Activated T-cell treated with anti-CD3 and anti-CD28 coated beads for 1 hour (primary cell): ENCODE measurements at regions not wholly inside any gene's neighbourhood (a gene's known extent, or its start where the extent isn't known, plus 50 kb on each side); places are given as distances from the start of the nearest gene placed in this dataset.

Experiments
- DNase-seq: peaks from one replicate; pipeline ENCODE4 v3.0.0-alpha.2; 2020; ENCODE audit warnings: low read depth

- no peak for DNase-seq
These were observed 618.9 kb downstream of the BRD1 start for GRCh38 chr22:49208768-49209252.

DNA sequence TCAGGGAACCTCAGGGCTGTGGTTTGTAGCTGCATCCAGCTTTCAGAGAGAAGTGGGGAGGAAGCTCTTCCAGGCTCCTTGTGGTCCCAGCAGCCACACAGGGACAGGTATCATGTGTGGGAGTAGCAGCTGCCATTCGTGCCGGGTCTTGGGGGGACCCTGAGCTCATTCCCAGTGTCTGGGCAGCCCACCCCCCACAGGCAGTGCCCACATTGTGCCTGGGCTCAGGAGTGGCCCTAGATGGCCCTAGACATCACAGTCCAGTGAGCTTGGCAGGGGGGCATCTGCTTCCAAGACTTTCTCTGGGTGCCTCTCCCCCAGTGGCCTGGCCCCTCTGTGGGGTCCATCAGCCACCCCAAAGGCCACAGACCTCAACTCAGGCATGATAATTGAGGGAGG lies 619.7 kb downstream of the BRD1 start:
- no peak for DNase-seq

DNA sequence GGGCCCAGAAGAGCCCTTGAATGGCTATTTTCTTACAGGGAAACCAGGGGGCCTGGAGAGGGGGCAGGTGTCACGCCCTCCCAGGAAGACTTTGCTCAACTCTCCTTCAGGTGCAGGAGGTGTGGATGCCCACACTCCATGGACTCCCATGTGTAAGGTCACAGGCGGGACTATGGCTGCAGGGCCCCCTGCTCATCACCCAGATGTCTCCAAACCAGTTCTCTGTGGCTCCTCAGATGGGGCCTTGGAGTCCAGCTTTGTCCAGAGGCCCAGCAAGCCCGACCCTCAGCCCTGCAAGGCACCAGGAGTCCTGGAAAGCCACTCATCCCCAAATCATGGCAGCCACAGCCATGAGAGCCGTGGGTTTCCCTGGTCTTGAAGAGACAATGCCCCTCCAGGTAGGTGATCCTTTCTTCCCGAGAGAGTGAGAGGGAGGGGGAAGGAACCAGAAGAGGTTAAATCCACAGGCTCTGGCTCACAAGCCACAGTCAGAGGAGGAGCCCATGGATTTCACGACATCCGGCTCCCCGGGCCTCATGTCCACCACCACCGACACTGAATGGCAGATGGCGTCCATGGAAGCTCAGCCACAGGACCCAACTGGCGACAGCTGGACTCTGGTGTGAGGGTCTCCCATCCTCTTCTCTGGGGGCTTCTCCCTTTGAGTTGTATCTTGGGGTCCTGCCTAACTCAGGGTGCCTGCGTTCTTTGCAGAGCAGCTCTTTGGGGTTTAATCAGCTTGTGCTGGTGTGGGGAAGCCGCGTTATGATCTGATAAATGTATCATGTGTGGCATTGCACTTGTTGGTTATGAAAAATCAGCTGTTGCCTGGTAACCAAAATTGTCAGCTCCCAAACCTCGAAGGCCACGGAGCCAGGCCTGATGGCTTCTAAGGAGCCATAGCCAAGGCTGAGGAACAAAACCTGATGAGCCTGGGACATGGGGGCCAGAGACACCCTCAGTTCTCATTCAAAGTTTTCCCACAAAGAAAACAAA lies 620.4 kb downstream of the BRD1 start:
- no peak for DNase-seq

DNA sequence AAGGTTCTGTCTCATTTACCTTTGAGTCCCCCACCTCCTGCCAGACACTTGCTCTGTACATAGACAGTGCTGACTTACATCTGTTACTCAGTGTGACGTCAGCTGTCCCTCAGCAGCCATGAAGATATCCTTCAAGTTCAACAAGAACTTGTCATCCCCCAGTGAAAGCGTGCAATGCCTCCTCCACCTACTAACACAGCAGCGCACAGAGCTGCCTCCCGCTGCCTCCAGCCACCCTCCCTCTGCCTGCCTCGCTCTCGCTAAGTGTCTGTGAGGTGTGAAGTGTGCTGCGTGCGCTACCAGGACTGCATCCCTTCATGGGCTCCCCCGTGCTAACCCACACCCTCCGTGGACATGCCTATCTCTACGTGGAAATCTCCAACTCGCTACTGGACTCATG lies 621.4 kb downstream of the BRD1 start:
- DNase-seq: no peak

GRCh38 chr22:49205483-49205800 lies 622.2 kb downstream of the BRD1 start:
- no peak for DNase-seq

DNA sequence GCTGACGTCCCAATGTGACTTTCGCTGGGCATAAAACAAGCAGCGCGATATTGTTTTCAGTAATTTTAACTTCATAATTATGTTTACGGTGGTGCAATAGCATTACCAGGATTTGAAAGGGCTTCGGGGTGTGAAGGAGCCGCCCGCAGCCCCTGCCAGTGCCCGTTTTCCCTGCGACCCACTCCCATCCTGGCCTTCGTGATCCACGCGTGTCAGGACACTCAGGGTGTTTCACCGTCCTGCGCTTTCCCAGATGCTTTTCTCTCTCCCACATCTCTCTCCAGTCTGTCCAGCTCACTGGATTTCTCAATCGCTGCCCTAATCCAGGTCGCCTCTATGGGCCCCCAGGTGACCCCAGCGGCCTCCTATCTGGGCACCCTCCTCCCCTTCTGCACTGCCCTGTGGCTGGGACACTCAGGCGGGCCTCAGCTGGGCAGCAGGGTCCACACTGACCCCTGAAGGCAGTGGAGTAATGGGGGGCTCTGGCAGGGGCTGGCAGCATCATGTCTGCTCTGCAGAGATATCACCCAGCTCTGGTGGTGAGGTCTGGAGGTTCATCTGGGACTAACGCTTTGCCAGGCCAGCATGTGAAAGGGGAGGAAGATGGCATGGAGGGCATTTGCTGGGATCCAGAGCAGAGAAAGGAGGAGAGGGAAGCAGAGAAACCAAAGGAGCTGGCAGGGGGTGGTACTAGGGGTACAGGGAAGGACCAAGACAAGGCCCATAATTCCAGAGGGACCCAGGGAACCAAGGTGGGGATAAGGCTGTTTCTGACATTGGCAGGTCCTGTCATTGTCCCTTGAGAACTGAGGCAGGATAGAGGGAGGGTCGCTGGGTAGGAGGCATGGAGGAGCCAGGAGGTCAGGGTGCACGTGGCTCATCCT lies 622.8 kb downstream of the BRD1 start:
- no peak for DNase-seq

DNA sequence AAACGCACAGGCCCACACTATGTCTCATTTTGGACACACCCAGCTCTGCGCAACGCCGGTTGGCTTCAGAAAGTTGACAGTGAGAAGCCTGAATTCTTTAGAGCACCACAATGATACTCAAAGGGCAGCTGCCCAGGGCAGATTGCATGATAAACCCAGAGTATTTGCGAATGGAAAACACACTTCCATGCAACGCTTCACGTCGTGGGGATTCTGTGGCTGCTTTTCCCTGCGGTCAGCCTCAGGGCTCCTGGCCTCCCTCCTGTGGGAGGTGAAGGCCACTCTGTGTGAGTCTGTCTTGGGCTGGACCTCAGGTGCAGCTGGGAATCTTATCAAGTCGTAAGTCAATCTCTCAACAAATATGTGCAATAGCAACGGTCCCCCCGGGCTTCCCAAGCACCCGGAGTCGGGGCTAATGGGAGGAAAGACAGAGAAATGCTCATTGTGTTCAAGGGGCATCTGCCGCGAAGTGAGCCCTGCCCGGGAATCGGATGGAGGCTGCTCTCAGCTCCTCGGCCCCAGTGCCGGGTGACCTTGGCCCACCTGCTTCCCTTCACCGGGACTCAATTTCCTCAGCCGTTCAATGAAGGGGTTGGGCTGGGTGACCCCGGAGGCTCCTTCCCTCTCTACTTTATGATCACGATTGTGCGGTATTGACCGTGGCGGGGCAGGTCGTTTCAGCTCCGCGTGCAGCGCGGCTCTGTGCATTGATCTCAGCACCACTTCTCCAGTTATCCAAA lies 623.6 kb downstream of the BRD1 start:
- no peak for DNase-seq

DNA sequence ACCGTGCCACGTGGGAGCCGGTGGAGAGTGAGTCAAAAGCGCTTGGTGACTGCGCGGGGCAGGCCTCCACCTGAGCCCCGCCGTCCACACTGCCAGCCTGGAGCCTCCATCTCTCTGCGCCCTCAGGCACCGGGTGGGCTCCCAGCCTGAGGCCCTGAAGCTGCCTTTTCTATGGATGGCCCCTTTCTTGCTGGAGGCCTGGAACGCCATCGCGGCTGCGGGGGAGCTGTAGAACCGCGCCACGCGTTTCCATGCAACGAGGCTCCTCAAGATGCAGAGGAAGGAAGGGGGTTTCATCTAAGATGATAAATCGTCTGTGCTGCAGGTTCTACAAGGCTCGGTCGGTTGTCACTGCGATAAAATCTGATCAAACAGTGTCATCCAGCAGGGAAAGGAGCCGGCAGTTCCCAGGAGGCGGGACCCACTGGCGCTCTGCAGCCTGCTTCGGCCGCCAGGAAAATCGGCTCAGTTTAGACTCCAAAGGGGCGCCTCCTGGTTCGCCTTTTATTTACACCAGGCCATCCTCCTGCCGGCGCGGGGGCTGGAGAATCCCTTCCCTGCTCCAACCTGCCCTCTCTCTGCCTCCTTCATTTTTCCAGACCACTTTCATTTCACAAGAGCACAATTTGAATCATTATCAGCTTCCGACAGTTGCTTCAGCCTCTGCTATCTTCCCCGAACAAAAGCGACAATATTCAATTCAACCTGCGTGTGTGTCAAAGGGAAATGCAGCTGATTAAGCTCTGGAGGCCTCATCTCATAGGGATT lies 624.4 kb downstream of the BRD1 start:
- no peak for DNase-seq

DNA sequence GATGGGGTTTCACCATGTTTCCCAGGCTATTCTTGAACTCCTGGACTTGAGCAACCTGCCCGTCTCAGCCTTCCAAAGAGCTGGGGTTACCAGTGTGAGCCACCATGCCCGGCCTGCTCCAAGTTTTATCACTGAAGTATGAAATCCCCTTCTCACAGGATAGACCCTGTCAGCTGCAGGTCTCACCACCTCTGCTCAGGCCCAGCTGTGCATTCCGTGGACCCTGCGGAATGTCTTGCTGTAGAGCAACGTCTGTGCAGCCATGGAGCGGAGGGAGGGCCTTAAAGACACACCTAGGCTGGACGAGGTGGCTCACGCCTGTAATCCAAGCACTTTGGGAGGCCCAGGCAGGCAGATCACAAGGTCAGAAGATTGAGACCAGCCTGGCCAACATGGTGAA lies 625.4 kb downstream of the BRD1 start:
- DNase-seq: no peak

DNA sequence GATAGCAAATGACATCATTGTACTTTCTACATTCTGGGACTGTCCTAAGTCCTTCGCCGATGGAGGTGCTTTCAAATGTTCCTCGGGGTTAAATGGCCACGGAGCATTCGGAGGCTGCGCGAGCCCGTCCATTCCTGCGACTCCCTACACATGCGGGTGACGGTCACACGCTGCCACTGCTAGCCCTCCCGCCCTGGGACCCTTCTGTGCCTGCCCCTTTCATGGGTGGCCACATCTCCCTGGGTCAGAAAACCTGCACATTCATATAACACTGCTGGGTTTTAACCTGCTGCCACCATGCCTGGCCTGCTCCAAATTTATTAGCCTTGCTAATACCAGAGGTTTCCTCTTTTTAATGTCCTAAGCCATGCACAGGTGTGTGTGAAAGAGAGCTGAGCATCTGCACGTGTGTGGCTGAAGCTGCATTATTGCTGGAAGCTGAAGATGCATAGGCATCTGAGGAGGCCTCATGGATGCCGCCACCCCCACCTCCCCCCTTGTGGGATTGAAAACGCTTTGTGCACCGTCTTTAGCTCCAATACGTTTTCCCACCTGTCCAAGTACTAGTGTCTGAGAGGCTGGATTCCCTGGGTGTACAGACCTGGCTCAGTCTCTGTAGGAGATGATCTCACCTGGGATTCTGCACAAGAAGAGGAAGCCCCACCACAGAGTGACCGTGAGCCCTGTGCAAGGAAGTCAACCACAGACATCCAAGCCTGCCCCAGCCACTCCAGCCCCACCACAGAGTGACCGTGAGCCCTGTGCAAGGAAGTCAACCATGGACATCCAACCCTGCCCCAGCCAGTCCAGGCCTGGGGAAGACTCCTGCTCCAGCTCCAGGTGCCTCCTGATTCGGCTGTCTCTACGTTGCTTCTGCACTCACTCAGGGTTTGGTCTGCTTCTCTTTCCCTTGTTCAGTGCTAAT lies 626.4 kb downstream of the BRD1 start:
- DNase-seq: no peak

DNA sequence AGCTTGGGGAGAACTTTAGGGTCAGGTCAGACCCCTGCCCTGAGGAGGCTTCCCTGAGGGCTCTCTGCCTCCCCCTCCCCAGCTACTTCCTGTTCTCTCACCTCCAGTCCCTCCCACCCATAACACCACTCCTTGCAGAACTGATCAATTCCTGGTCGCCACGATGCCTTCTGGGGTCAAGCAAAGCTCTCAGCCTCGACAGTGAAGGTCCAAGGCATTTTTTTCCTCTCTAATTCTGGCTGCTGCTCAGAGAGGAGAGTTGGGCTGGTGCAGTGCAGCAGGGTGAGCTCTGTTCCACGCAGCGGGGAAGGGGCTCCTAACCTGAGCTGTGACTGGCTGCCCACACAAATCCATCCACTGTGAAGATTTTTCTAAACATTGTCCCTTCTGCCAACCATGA lies 628.4 kb downstream of the BRD1 start:
- DNase-seq: no peak

DNA sequence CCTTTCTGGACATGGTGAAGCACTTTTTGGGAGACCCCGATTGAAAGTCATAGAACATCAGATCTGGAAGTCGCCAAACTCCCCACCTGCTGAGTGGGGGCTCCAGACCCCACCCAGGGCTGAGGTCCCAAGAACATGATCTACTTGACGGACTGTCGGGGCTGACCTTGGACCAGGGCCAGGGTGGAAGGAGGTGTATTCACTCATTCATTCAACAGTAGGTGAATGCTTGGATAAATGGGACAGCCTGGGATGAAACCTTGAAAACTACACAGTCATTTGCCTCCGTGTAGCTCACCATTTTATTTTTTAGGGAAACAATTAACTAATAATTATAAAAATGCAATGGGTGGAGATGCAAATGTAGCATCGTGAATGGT lies 629.0 kb downstream of the BRD1 start:
- no peak for DNase-seq

DNA sequence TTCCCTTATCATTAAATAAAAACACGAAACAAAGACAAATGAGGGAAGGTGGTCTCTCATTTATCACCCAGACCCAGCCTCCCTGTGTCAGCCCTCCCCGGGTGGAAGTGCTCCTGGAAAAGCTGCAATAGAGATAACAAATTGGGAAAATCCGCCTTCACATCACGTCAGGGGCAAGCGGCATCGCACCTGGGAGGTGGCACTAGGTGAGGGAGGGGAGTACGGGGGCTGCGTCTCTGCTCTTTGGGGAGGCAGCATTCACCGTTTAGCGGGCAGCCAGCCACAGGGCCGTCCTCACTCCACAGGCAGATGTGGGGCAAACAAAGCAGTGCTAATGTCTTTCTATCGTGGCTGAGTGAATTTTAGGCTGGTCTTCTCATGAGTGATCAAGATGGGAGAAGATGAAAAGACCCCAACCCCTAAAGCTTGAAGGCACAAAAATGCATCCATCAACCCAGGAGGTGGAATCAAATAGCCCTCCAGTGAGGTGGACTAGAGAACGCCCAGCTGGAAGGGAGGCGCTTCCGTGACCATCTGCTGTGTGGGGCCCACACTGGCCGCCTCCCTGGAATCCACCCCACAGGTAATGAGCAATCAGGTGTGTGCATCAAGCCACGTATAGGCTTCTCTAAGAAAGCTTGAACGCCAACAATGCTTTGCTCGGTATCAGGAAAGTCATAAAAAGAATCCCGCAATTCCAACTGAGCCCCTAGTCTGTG lies 629.5 kb downstream of the BRD1 start:
- DNase-seq: no peak

GRCh38 chr22:49197505-49197904 lies 630.2 kb downstream of the BRD1 start:
- no peak for DNase-seq

DNA sequence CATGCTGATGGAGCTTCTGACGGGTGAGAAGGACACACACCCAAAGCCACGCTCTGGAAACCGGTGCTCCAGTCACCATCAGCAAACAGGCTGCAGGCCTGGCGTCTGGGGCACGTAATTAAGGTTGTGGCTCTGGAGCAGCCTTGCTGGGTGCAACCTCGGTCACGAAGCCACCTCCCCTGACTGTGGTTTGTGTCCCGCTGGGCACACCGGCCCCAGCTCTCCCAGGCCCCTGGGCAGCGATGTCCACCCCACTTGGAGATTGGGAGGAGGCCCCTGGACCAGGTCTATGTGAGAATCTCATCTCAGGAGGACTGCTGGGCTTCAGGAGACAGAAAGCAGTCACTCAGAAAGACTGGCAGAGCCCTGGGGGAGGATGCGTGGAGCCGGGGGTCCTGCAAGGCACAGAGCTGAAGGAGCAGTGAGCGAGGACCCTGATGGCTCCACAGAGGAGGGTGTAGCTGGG lies 631.6 kb downstream of the BRD1 start:
- DNase-seq: no peak

- no peak for DNase-seq
These were observed 632.0 kb downstream of the BRD1 start for GRCh38 chr22:49195636-49196035.

DNA sequence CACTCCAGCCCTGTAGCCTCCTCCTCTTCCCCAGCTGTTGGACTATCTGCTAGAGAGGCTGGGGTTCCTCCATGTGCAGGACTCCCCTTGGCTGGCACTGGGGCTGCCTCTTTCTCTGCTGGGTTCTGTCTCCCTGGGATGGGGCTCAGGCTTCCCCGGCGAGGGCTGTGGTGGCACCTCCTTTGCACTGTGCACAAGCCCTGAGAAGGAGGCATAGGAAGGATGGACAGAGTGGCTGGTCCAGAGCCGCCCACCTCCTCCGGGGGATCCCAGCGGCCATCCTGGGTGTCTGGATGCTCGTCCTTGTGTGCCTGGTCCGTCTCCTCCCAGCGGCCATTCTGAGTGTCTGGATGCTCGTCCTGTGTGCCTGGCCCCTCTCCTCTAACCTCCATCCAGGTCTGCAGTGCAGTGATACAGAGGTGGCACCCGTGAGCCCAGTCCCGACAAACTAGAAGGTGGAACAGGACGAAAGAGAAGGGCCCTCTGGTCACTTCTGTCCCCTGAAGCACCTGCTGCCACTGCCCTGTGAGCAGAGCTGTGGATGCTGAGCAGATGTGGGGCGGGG lies 633.7 kb downstream of the BRD1 start:
- DNase-seq: no peak

GRCh38 chr22:49193348-49193747 lies 634.3 kb downstream of the BRD1 start:
- DNase-seq: no peak

DNA sequence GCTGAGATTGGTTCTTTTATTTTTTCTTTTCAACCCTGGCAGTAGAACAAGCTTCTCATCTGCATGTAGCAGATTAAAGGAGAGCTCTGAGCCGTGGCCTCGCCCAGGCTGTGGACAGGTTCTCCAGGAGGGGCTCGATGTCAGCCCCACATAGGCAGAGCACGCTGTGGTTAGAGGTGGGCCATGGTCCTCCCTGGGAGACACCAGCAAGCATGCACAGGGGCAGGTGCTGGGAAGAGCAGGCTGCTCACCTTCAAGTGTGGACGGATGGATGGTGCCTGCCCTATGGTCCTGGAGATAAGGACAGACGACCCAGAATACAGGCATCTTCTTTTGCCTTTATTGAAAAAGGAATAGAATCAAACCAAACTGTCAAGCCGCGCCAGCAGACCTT lies 634.8 kb downstream of the BRD1 start:
- no peak for DNase-seq
